Stomach (tissue), 4 donors: ENCODE measurements at regions not wholly inside any gene's neighbourhood (a gene's known extent, or its start where the extent isn't known, plus 50 kb on each side); places are given as distances from the start of the nearest gene placed in this dataset.

Experiments used
- CTCF ChIP-seq, 7 experiments: fragments of 450-650 bp in 4 of 7; fragments of 200-600 bp in 3 of 7; sonication (generic) in 3 of 7; IDR thresholded peaks; one replicate each; pipeline ENCODE4 v1.5.1; 2016 to 2019; ENCODE audit warnings: antibody characterized with exemption in 7 of 7, control low read depth in 2 of 7, mild to moderate bottlenecking in 1 of 7
- POLR2A ChIP-seq, 4 donors: fragments of 450-650 bp; IDR thresholded peaks; one replicate each; pipeline ENCODE4 v1.6.1; 2016; ENCODE audit warnings: antibody characterized with exemption in 4 of 4, control low read depth in 2 of 4, mild to moderate bottlenecking in 1 of 4, moderate library complexity in 1 of 4

- TF ChIP-seq CTCF (IDR thresholded peaks at IDR 0.05) (no peak), POLR2A (IDR thresholded peaks at IDR 0.05) (no peak)
These were observed 213.6 kb downstream of the PMAIP1 start for GRCh38 chr18:60113396-60113795.
